HG02571 (cell line): ENCODE measurements at regions not wholly inside any gene's neighbourhood (a gene's known extent, or its start where the extent isn't known, plus 50 kb on each side); places are given as distances from the start of the nearest gene placed in this dataset.
"Not testable (repeated sequence)": the region's sequence is repeated elsewhere in the genome, so short reads cannot be mapped to it uniquely, and the experiment has no call there.

Experiments
- ATAC-seq: cut with Tn5 transposase; IDR thresholded peaks from one replicate; pipeline ENCODE4 v1.9.1; 2021; ENCODE audit warnings: mild to moderate bottlenecking, moderate library complexity; ENCODE audit not compliant: unreplicated experiment

- ATAC-seq, result peak; percentile 58
Observed at GRCh38 chr6:137313928-137314855, 95.0 kb upstream of the IFNGR1 start.

- no peak for ATAC-seq
Observed at GRCh38 chr6:137313211-137313610, 94.0 kb upstream of the IFNGR1 start.

- ATAC-seq, result no peak
Observed at GRCh38 chr6:137311940-137312339, 92.8 kb upstream of the IFNGR1 start.

GRCh38 chr6:137309078-137309762 lies 90.0 kb upstream of the IFNGR1 start:
- no peak for ATAC-seq

- ATAC-seq, result no peak
Observed at GRCh38 chr6:137307163-137307854, 88.1 kb upstream of the IFNGR1 start.

- ATAC-seq, result no peak
Observed at GRCh38 chr6:137305691-137306090, 86.5 kb upstream of the IFNGR1 start.

GRCh38 chr6:137304020-137304780 lies 85.0 kb upstream of the IFNGR1 start:
- ATAC-seq, result no peak

- no peak for ATAC-seq
Observed at GRCh38 chr6:137303441-137303840, 84.3 kb upstream of the IFNGR1 start.

GRCh38 chr6:137299681-137300080 lies 80.5 kb upstream of the IFNGR1 start:
- no peak for ATAC-seq

GRCh38 chr6:137297887-137298286 lies 78.7 kb upstream of the IFNGR1 start:
- no peak for ATAC-seq

- not testable (repeated sequence) for ATAC-seq
Observed at GRCh38 chr6:137292326-137292725, 73.1 kb upstream of the IFNGR1 start.

GRCh38 chr6:137291441-137291840 lies 72.3 kb upstream of the IFNGR1 start:
- no peak for ATAC-seq

GRCh38 chr6:137290601-137291261 lies 71.5 kb upstream of the IFNGR1 start:
- ATAC-seq, result no peak

- no peak for ATAC-seq
Observed at GRCh38 chr6:137286916-137287315, 67.7 kb upstream of the IFNGR1 start.

- no peak for ATAC-seq
Observed at GRCh38 chr6:137286368-137286767, 67.2 kb upstream of the IFNGR1 start.

- no peak for ATAC-seq
Observed at GRCh38 chr6:137284811-137285110, 65.6 kb upstream of the IFNGR1 start.

- peak; percentile 60 for ATAC-seq
Observed at GRCh38 chr6:137283940-137284810, 65.0 kb upstream of the IFNGR1 start.

GRCh38 chr6:137283080-137283479 lies 63.9 kb upstream of the IFNGR1 start:
- ATAC-seq, result no peak

- ATAC-seq, result no peak
Observed at GRCh38 chr6:137282254-137282653, 63.1 kb upstream of the IFNGR1 start.
